Anterior cingulate cortex (tissue), 58 donors: ENCODE measurements at regions not wholly inside any gene's neighbourhood (a gene's known extent, or its start where the extent isn't known, plus 50 kb on each side); places are given as distances from the start of the nearest gene placed in this dataset.
"Not testable (repeated sequence)": the region's sequence is repeated elsewhere in the genome, so short reads cannot be mapped to it uniquely, and the experiment has no call there.

Source experiments
- DNase-seq, 58 donors: peaks; one replicate each; lab custom pipeline; 2025; lab: John Stamatoyannopoulos, UW

DNA sequence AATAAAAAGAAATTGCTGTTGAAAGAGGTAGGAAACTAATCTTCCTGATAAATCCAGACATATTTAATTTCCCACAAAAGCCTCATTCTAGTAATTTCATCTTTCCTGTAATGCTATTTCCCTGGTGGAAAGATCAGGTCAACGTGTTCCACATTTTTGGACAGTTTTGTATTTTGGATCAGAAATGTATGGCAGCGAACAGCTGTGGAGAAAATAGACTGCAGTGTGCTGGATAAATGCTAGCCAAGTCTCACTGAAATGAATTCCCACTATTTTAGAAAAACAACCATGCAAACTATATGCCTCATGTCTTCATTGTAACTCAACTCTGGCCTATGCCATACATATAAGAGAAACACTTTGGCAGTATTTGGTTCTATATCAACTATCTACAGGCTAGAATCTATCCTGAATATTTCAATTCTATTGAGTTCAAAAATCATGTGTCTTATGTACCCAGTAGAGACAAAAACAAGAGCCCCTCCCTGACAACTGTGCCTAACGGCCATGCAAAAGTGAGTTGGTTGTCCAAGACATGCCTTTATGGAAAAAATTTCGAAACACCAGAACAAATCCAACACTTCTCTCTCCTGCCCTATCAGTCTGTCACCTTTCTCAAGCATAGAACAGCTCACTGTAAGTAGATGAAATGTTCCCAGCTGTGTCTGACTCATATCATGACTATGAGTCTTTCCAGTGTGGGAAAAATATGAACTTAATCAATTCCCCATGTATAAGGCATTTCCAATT is 191.3 kb upstream of the NREP start:
- peak in 1 of 58 donors; percentile 2 for DNase-seq

DNA sequence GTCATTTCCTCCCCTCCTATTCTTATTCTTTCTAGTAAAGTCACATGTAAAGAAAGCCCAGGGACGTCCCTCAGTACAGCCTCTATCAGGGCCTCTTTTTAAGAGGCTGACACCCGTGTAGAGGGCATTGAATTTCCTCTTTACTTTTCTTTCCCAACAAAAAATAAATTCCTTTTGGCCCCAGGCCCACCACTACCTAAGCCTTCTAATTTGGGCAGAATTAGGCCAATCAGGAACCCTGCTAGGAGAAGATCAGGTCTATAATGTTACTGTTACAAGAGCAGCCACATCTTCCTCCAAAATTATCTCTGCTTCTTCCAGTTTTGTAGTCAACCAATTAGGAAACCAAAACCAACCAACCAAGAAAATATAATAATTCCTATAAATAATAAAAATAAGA is 189.6 kb upstream of the NREP start:
- DNase-seq, result no peak

DNA sequence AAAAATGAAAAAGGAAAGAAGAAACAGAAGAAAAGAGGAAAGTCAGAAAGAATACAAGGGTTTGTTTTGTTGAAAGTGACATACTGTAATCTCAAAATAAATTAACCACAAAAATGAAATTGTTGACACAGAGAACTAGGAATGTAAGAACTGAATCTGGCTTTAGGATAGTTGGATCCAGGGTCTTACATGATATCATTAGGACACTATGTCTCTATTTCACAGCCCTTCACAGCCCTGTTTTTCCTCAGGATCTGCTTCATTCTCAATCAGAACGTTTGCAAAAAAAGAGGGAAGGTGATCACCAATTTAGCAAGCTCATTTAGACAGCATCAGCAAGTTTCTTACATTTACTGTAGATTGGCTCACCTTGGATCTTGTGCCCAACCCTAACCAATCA is 188.5 kb upstream of the NREP start:
- DNase-seq, result no peak

DNA sequence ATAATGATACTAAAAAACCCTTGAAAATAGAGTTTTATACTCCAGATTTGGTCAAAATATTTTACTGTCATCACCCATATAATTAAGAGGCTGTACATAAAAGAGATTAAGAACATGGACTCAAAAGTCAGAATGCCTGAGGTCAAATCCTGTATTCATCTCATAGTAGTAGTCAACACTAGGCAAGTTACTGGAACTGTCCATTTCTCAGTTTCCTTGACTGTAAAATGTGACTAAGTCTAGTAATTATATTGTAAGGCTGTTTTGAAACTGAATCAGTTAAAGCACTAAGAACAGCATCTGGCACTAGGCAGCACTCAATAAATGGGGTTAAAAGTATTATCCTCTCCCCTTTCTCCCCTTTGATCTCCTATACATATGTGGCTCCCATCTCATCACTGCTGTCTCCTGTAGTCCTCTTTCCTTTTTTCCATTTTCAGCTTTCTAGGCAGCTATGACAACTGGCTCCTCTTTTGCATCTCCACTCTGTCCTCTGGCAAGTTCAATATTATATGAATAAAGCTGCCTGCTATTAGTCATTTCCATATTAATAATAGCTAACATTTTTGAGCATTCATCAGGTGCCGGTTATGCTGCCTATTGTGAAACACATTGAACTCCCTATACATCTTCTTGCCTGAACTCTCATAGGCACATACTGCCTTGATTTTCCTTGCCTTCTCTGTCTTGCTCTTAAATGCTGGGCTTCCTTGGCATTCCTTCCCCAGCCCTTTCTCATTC is 185.8 kb upstream of the NREP start:
- DNase-seq, result no peak

DNA sequence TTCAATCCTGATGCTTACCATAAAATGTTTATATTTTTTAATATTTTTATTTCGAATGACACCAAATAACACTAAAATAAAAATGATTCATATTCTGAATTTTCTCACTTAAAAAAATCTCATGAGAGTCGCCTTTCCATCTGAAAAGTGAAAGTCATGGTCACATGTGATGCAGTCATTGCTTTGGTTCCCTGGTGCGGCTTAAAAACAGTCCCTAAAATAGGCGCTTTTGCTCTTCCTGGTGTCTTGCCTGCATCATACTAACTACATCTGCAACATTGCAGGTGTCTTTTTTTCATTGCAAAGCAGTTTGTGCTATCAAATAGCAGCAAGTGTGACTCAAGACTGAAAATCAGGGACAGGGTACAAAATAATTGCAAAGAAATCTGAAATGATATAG is 185.2 kb upstream of the NREP start:
- no peak for DNase-seq

GRCh38 chr5:111937094-111937493 is 180.1 kb upstream of the NREP start:
- no peak for DNase-seq

DNA sequence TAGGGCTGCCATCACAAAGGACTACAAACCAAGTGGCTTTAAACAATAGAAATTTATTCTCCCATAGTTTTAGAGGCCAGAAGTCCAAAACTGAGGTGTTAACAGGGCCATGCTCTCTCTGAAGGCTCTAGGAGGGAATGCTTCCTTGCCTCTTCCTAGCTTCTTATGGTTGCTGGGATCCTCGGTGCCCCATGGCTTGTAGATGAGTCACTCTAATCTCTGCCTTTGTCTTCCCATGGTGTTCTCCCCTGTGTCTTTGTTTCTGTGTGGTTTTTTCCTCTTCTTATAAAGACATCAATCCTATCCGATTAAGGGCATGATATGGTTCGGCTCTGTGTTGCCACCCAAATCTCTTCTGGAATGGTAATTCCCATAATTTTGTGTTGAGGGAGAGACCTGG is 178.8 kb upstream of the NREP start:
- no peak for DNase-seq

DNA sequence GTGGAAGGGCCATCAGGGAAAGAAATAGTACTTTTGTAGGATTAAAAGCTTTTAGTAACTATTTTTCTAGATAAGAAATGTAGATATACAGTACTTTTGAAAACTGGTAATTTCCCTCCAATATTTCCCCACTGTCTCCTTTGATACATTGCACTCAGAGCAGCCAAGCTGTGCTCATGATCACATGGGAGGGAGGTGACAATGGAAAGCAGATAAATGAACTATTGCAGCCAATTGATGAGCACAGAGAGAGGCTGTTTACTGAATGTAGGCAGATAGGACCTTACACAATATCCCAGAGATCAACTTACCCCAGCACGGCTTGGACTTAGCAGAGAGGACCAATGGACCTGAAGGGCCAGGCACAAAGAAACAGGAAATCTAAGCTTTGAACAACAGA is 178.0 kb upstream of the NREP start:
- DNase-seq, result no peak

GRCh38 chr5:111934511-111934910 is 177.5 kb upstream of the NREP start:
- no peak for DNase-seq

DNA sequence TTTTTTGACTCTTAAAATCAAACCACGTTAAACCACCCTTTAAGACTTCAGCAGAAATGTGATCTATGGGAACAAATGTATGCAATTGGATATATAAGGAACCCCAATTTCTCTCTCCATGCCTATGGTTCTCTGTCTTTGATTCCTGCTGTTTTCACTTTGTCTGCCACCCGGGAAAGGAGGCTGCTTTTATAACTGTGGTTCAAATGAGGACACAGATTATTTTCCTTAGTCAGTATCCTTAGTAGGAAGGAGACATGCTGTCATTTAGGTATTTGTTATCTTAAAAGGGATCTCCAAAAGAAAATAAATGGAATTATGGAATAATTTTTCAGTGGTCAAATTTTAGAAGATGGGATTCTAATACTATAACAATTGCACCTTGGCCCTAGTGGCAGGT is 176.1 kb upstream of the NREP start:
- DNase-seq, result no peak

DNA sequence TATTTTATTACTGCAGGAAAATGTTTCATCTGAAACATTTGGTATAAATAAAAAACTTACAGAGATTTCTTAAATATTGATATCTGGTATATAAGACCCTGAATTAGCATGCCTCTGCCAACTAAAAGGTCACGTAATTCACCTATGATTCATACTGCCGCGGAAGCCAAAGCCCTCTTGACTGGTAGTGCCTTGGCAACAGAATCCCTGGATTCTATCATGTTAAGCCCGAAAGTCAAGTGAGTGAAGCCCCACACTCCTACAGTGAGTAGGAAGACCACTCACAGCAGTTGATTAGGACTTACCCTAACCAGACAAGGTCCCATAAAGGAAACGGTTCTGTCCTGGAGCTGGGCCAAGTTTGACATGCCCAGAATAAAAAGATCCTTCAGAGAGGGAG is 175.6 kb upstream of the NREP start:
- DNase-seq, result no peak

- DNase-seq, result no peak
Measured at GRCh38 chr5:111932199-111932598, 175.2 kb upstream of the NREP start.

- no peak for DNase-seq
Measured at GRCh38 chr5:111931655-111932054, 174.7 kb upstream of the NREP start.

DNA sequence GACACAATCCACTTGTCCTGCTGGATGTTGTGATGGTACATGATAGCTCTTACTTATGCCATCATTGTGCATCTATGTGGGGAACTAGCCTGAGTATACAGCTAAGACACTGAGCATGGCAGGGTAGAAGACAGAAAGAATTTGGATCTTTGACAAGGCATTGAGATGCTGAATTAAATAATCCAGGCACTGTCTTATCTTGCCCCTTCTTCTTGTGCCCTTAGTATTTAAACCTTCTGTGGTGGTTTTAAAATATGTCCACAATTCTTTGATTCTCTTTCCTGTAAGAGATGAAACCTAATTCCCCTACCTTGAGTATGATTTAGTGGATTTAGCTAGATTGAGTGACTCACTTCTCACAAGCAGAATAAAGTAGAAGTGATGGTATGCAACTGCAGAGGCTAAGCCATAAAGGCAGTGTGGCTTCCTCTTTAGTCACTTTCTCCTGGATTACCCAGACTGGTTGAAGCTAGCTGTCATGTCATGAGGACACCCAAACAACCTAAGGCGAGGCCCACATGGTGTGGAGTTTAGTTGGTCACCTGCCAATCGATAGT is 174.0 kb upstream of the NREP start:
- DNase-seq, result no peak

DNA sequence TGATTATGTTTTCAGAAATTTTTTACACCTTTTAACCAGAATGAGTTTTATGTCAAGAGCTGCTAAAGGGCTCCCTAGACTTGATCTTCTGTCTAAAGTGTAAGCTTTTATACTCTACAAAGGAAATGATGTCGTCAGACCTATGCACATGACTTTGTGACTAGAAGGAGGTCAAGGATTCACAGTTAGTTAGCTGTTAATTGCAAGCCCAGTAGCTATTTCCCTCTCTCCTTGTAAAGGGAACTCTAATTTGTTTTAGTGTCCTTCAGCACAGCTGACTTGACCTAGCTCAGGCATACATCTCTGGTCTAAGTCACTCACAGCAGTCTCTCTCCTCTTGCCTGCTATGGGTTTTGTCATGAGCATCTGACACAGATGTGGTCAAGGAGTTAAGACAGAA is 173.5 kb upstream of the NREP start:
- DNase-seq, result no peak

GRCh38 chr5:111929867-111930266 is 172.9 kb upstream of the NREP start:
- no peak for DNase-seq

GRCh38 chr5:111929261-111929660 is 172.3 kb upstream of the NREP start:
- DNase-seq, result no peak

GRCh38 chr5:111928511-111928910 is 171.5 kb upstream of the NREP start:
- no peak for DNase-seq

- DNase-seq, result no peak
Measured at GRCh38 chr5:111927191-111927590, 170.2 kb upstream of the NREP start.

GRCh38 chr5:111926026-111926425 is 169.0 kb upstream of the NREP start:
- no peak for DNase-seq

GRCh38 chr5:111922344-111922743 is 165.3 kb upstream of the NREP start:
- DNase-seq, result peak in 1 of 58 donors; percentile 6

- not testable (repeated sequence) for DNase-seq
Measured at GRCh38 chr5:111921691-111922090, 164.7 kb upstream of the NREP start.
